ENCODE measurements at regions not wholly inside any gene's neighbourhood (a gene's known extent, or its start where the extent isn't known, plus 50 kb on each side); places are given as distances from the start of the nearest gene placed in this dataset.

- FAIRE-seq, result peak; percentile 21
Observed at GRCh38 chr20:11053310-11053709, 379.5 kb upstream of the JAG1 start.

- FAIRE-seq, result no peak
Observed at GRCh38 chr20:11054266-11054993, 380.6 kb upstream of the JAG1 start.

- FAIRE-seq, result no peak
Observed at GRCh38 chr20:11056414-11056813, 382.6 kb upstream of the JAG1 start.

GRCh38 chr20:11057624-11058023, 383.8 kb upstream of the JAG1 start:
- no peak for FAIRE-seq

GRCh38 chr20:11059659-11060058, 385.9 kb upstream of the JAG1 start:
- FAIRE-seq, result no peak

GRCh38 chr20:11060423-11061185, 386.8 kb upstream of the JAG1 start:
- FAIRE-seq, result no peak

- no peak for FAIRE-seq
Observed at GRCh38 chr20:11063444-11063843, 389.6 kb upstream of the JAG1 start.

GRCh38 chr20:11064946-11065345, 391.1 kb upstream of the JAG1 start:
- FAIRE-seq, result no peak

GRCh38 chr20:11067359-11067758, 393.6 kb upstream of the JAG1 start:
- FAIRE-seq, result no peak

- no peak for FAIRE-seq
Observed at GRCh38 chr20:11072982-11073381, 399.2 kb upstream of the JAG1 start.

GRCh38 chr20:11076434-11077105, 402.8 kb upstream of the JAG1 start:
- FAIRE-seq, result no peak

GRCh38 chr20:11077226-11077625, 403.4 kb upstream of the JAG1 start:
- FAIRE-seq, result no peak

- no peak for FAIRE-seq
Observed at GRCh38 chr20:11080010-11080409, 406.2 kb upstream of the JAG1 start.

GRCh38 chr20:11080781-11081377, 407.1 kb upstream of the JAG1 start:
- no peak for FAIRE-seq

- FAIRE-seq, result no peak
Observed at GRCh38 chr20:11083841-11084240, 410.0 kb upstream of the JAG1 start.

- no peak for FAIRE-seq
Observed at GRCh38 chr20:11084508-11084907, 410.7 kb upstream of the JAG1 start.

GRCh38 chr20:11086970-11087369, 413.2 kb upstream of the JAG1 start:
- FAIRE-seq, result no peak

GRCh38 chr20:11090751-11091150, 417.0 kb upstream of the JAG1 start:
- no peak for FAIRE-seq

GRCh38 chr20:11091511-11091910, 417.7 kb upstream of the JAG1 start:
- FAIRE-seq, result no peak

- no peak for FAIRE-seq
Observed at GRCh38 chr20:11092151-11092550, 418.4 kb upstream of the JAG1 start.

GRCh38 chr20:11094196-11094595, 420.4 kb upstream of the JAG1 start:
- FAIRE-seq, result no peak

GRCh38 chr20:11094711-11095110, 420.9 kb upstream of the JAG1 start:
- FAIRE-seq, result no peak

- FAIRE-seq, result no peak
Observed at GRCh38 chr20:11098888-11099287, 425.1 kb upstream of the JAG1 start.

- no peak for FAIRE-seq
Observed at GRCh38 chr20:11101243-11101642, 427.4 kb upstream of the JAG1 start.

All from islet of Langerhans (tissue), 1 donor.